ENCODE measurements at regions not wholly inside any gene's neighbourhood (a gene's known extent, or its start where the extent isn't known, plus 50 kb on each side); places are given as distances from the start of the nearest gene placed in this dataset.
"Not testable (repeated sequence)": the region's sequence is repeated elsewhere in the genome, so short reads cannot be mapped to it uniquely, and the experiment has no call there.

GRCh38 chr17:83026311-83026811 lies 53.0 kb upstream of the METRNL start:
- Histone ChIP-seq H3K4me1 (no peaks in the 10 kb centered on the region), H3K9me3 (no peaks in the 10 kb centered on the region), H3K4me3 (no peak overlapping the region), H3K27ac (no peak overlapping the region), H3K36me3 (ENCODE audit: low read depth, missing control alignments) (no peaks in the 10 kb centered on the region), H3K27me3 (no peaks in the 10 kb centered on the region)
- no peak for TF ChIP-seq POLR2A (IDR thresholded peaks at IDR 0.05)
- TF ChIP-seq CTCF (IDR thresholded peaks at IDR 0.05), result no peak
- intact Hi-C loops (cut with DNase I; ENCODE audit: low total_unique reads), result no loop called here
- DNase-seq, result no peak
- WGBS, 2 donors, result 78 to 82% methylated on average over 14 of the region's 14 CpGs

- H3K27me3 ChIP-seq; H3K36me3 ChIP-seq (ENCODE audit: low read depth, missing control alignments); H3K4me1 ChIP-seq; DNase-seq; H3K9me3 ChIP-seq; H3K27ac ChIP-seq; intact Hi-C loops (cut with DNase I; ENCODE audit: low total_unique reads); H3K4me3 ChIP-seq: not testable (repeated sequence)
- 81 to 85% methylated on average over 11 of the region's 11 CpGs for WGBS, 2 donors
Measured at GRCh38 chr17:83026921-83027320, 52.5 kb upstream of the METRNL start.

GRCh38 chr17:83028851-83029250 lies 50.6 kb upstream of the METRNL start:
- Histone ChIP-seq H3K27me3 (no peaks in the 10 kb centered on the region), H3K4me3 (no peak overlapping the region), H3K9me3 (no peaks in the 10 kb centered on the region), H3K4me1 (no peaks in the 10 kb centered on the region), H3K36me3 (ENCODE audit: low read depth, missing control alignments) (no peaks in the 10 kb centered on the region), H3K27ac (no peak overlapping the region)
- DNase-seq, result no peak
- 95 to 96% methylated on average over 17 of the region's 17 CpGs for WGBS, 2 donors
- intact Hi-C loops (cut with DNase I; ENCODE audit: low total_unique reads), result no loop called here
- no peak for TF ChIP-seq POLR2A (IDR thresholded peaks at IDR 0.05)
- no peak for TF ChIP-seq CTCF (IDR thresholded peaks at IDR 0.05)

GRCh38 chr17:83029571-83029970 lies 49.8 kb upstream of the METRNL start:
- no peak for DNase-seq
- H3K4me1 ChIP-seq, result no peaks in the 10 kb centered on the region
- no peaks in the 10 kb centered on the region for H3K27me3 ChIP-seq

More at GRCh38 chr17:83029571-83029970, 49.8 kb upstream of the METRNL start:
- Histone ChIP-seq H3K9me3 (no peaks in the 10 kb centered on the region), H3K4me3 (no peak overlapping the region), H3K36me3 (ENCODE audit: low read depth, missing control alignments) (no peaks in the 10 kb centered on the region), H3K27ac (no peak overlapping the region)
- WGBS, 2 donors, result 90 to 95% methylated on average over 16 of the region's 16 CpGs
- TF ChIP-seq CTCF (IDR thresholded peaks at IDR 0.05) (no peak), POLR2A (IDR thresholded peaks at IDR 0.05) (no peak)
- intact Hi-C loops (cut with DNase I; ENCODE audit: low total_unique reads), result no loop called here

All from testis (tissue), 2 donors.